Neural cell (in vitro differentiated cells): ENCODE measurements at regions not wholly inside any gene's neighbourhood (a gene's known extent, or its start where the extent isn't known, plus 50 kb on each side); places are given as distances from the start of the nearest gene placed in this dataset.
"Not testable (repeated sequence)": the region's sequence is repeated elsewhere in the genome, so short reads cannot be mapped to it uniquely, and the experiment has no call there.

Experiments
- H2AFZ ChIP-seq: fragments of 200-600, 300-800 bp; sonication (generic), shearing (Covaris generic); 2 replicates; pipeline ENCODE4 v1.6.0; 2014; ENCODE audit warnings: low read depth, mild to moderate bottlenecking, antibody characterized with exemption, low read length, moderate library complexity
- H3F3A ChIP-seq: fragments of 200-600 bp; shearing (Covaris generic); 2 replicates; pipeline ENCODE4 v1.6.1; 2016; ENCODE audit warnings: mild to moderate bottlenecking, moderate library complexity, mixed read lengths, antibody characterized with exemption, low read length; ENCODE audit not compliant: insufficient read depth, poor library complexity, severe bottlenecking
- H3K27ac ChIP-seq: fragments of 200-600, 300-800 bp; sonication (generic), shearing (Covaris generic); 2 replicates; pipeline ENCODE4 v1.5.1; 2014; ENCODE audit warnings: mild to moderate bottlenecking, low read length, moderate library complexity
- H3K27me3 ChIP-seq: fragments of 300-800, 200-600 bp; sonication (generic), shearing (Covaris generic); 2 replicates; pipeline ENCODE4 v1.6.0; 2014; ENCODE audit warnings: mild to moderate bottlenecking, low read depth, low read length, moderate library complexity; ENCODE audit not compliant: insufficient read depth
- H3K36me3 ChIP-seq: fragments of 300-800, 200-600 bp; sonication (generic), shearing (Covaris generic); 2 replicates; pipeline ENCODE4 v1.5.1; 2014; ENCODE audit warnings: mild to moderate bottlenecking, antibody characterized with exemption, low read length, moderate library complexity; ENCODE audit not compliant: insufficient read depth
- H3K4me2 ChIP-seq: fragments of 300-800, 200-600 bp; sonication (generic), shearing (Covaris generic); 2 replicates; pipeline ENCODE4 v1.6.0; 2014; ENCODE audit warnings: mild to moderate bottlenecking, low read length
- H3K4me3 ChIP-seq: fragments of 300-800, 200-600 bp; sonication (generic), shearing (Covaris generic); 2 replicates; pipeline ENCODE4 v1.5.1; 2014; ENCODE audit warnings: mild to moderate bottlenecking, low read length, moderate library complexity
- H3K79me2 ChIP-seq: fragments of 200-600 bp; shearing (Covaris generic); replicated peaks from 2 replicates; pipeline ENCODE4 v1.6.0; 2014; ENCODE audit warnings: mild to moderate bottlenecking, low read length, moderate library complexity; ENCODE audit not compliant: insufficient read depth
- H3K9ac ChIP-seq: fragments of 300-800, 200-600 bp; sonication (generic), shearing (Covaris generic); 2 replicates; pipeline ENCODE4 v1.6.1; 2016; ENCODE audit warnings: mild to moderate bottlenecking, low read length, mixed read lengths
- H3K9me2 ChIP-seq: fragments of 200-600 bp; shearing (Covaris generic); 2 replicates; pipeline ENCODE4 v1.6.1; 2016; ENCODE audit warnings: mild to moderate bottlenecking, low read length, mixed read lengths; ENCODE audit not compliant: insufficient read depth
- H3K9me3 ChIP-seq: fragments of 200-600, 300-800 bp; sonication (generic), shearing (Covaris generic); 2 replicates; pipeline ENCODE4 v1.6.1; 2016; ENCODE audit warnings: mild to moderate bottlenecking, mixed run types, low read length, moderate library complexity, mixed read lengths
- H4K20me1 ChIP-seq: fragments of 200-600 bp; shearing (Covaris generic); 2 replicates; pipeline ENCODE4 v1.6.1; 2016; ENCODE audit warnings: mild to moderate bottlenecking, mixed run types; ENCODE audit not compliant: insufficient read depth
- CTCF ChIP-seq: fragments of 450-650 bp; IDR thresholded peaks from 2 replicates; pipeline ENCODE4 v1.5.1; 2014; ENCODE audit warnings: antibody characterized with exemption, mild to moderate bottlenecking, moderate library complexity; ENCODE audit not compliant: poor library complexity, severe bottlenecking
- EP300 ChIP-seq: fragments of 450-650 bp; conservative IDR thresholded peaks from 2 replicates; pipeline ENCODE4 v1.6.1; 2014; ENCODE audit warnings: antibody characterized with exemption, mild to moderate bottlenecking, moderate library complexity; ENCODE audit not compliant: poor library complexity, severe bottlenecking
- EZH2 ChIP-seq: fragments of 200-600, 300-800 bp; shearing (Covaris generic), sonication (generic); IDR thresholded peaks from 2 replicates; pipeline ENCODE4 v1.6.1; 2014; ENCODE audit warnings: antibody characterized with exemption, low read length, borderline replicate concordance, mild to moderate bottlenecking; ENCODE audit not compliant: insufficient read depth, poor library complexity, severe bottlenecking
- MXI1 ChIP-seq: fragments of 450-650 bp; conservative IDR thresholded peaks from 2 replicates; pipeline ENCODE4 v1.6.1; 2014; ENCODE audit warnings: antibody characterized with exemption, mild to moderate bottlenecking; ENCODE audit not compliant: poor library complexity, severe bottlenecking
- POLR2AphosphoS5 ChIP-seq: IDR thresholded peaks from 2 replicates; pipeline ENCODE4 v1.6.1; 2012
- RAD21 ChIP-seq: fragments of 450-650 bp; conservative IDR thresholded peaks from 2 replicates; pipeline ENCODE4 v1.6.1; 2014; ENCODE audit warnings: antibody characterized with exemption, mild to moderate bottlenecking, moderate library complexity
- SMC3 ChIP-seq: fragments of 450-650 bp; conservative IDR thresholded peaks from 2 replicates; pipeline ENCODE4 v1.6.1; 2014; ENCODE audit warnings: antibody characterized with exemption, mild to moderate bottlenecking, moderate library complexity; ENCODE audit not compliant: poor library complexity
- TAF1 ChIP-seq: IDR thresholded peaks from 2 replicates; pipeline ENCODE4 v1.6.1; 2012; ENCODE audit warnings: low read depth
- TF ChIP-seq, protein P1 (sequence below): IDR thresholded peaks from 2 replicates; pipeline ENCODE4 v1.6.1; 2012; ENCODE audit warnings: borderline replicate concordance

DNA sequence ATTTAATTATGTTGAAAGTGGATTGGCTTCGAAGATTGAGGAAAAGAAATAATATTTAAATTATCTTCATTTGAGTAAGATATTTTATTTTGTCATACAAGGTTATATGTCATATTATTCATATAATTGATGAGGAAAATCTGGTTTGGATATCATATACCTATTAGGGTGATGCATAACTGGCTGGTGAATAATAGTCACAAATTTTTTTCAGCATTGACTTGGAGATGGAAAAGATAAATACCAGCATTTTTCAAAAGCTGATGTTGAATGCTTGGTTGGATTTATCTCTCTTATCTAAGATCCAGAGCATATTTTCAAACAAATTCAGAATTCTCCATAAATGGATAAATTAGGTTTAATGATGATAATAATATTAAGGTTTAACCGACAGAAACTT, 93.5 kb upstream of the SLIT2 start:
- Histone ChIP-seq H3K9me3 (no peaks in the 10 kb centered on the region), H3F3A (no peaks in the 10 kb centered on the region), H3K9ac (no peak overlapping the region), H3K79me2 (no peaks in the 10 kb centered on the region), H3K36me3 (no peaks in the 10 kb centered on the region), H3K4me3 (no peak overlapping the region), H4K20me1 (no peaks in the 10 kb centered on the region), H3K9me2 (no peaks in the 10 kb centered on the region), H3K27me3 (no peaks in the 10 kb centered on the region), H3K4me2 (no peak overlapping the region), H2AFZ (no peak overlapping the region), H3K27ac (no peak overlapping the region)
- TF ChIP-seq EZH2 (no peak), POLR2AphosphoS5 (no peak), CTCF (no peak), TAF1 (no peak), EP300 (no peak), MXI1 (no peak), RAD21 (no peak), SMC3 (no peak)
- TF ChIP-seq, protein P1, sequence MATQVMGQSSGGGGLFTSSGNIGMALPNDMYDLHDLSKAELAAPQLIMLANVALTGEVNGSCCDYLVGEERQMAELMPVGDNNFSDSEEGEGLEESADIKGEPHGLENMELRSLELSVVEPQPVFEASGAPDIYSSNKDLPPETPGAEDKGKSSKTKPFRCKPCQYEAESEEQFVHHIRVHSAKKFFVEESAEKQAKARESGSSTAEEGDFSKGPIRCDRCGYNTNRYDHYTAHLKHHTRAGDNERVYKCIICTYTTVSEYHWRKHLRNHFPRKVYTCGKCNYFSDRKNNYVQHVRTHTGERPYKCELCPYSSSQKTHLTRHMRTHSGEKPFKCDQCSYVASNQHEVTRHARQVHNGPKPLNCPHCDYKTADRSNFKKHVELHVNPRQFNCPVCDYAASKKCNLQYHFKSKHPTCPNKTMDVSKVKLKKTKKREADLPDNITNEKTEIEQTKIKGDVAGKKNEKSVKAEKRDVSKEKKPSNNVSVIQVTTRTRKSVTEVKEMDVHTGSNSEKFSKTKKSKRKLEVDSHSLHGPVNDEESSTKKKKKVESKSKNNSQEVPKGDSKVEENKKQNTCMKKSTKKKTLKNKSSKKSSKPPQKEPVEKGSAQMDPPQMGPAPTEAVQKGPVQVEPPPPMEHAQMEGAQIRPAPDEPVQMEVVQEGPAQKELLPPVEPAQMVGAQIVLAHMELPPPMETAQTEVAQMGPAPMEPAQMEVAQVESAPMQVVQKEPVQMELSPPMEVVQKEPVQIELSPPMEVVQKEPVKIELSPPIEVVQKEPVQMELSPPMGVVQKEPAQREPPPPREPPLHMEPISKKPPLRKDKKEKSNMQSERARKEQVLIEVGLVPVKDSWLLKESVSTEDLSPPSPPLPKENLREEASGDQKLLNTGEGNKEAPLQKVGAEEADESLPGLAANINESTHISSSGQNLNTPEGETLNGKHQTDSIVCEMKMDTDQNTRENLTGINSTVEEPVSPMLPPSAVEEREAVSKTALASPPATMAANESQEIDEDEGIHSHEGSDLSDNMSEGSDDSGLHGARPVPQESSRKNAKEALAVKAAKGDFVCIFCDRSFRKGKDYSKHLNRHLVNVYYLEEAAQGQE, result no peak

- no peaks in the 10 kb centered on the region for H3K27me3 ChIP-seq
- no peak overlapping the region for H3K4me2 ChIP-seq
- no peak overlapping the region for H2AFZ ChIP-seq
- no peaks in the 10 kb centered on the region for H3K9me3 ChIP-seq
- H3K9ac ChIP-seq, result no peak overlapping the region
- H3K4me3 ChIP-seq, result no peak overlapping the region
- H3F3A ChIP-seq, result no peaks in the 10 kb centered on the region
- H3K9me2 ChIP-seq, result no peaks in the 10 kb centered on the region
- TF ChIP-seq EZH2 (no peak), EP300 (no peak)
- no peaks in the 10 kb centered on the region for H3K79me2 ChIP-seq
- H3K36me3 ChIP-seq, result no peaks in the 10 kb centered on the region
- no peak overlapping the region for H3K27ac ChIP-seq
- no peaks in the 10 kb centered on the region for H4K20me1 ChIP-seq
These were observed 100.3 kb upstream of the SLIT2 start for GRCh38 chr4:20151436-20151835.

DNA sequence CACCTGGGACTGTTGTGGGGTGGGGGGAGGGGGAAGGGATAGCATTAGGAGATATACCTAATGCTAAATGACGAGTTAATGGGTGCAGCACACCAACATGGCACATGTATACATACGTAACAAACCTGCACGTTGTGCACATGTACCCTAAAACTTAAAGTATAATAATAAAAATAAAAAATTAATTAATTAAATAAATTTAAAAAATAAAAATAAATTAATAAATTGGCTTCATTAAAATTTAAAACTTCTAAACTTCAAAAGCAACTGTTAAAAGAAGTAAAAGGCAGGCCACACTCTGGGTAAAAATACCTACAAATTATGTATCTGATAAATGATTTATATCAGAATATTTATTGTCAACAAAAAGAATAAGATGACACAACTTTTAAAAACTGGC, 102.6 kb upstream of the SLIT2 start:
- not testable (repeated sequence) for H3K9ac ChIP-seq, H3K4me3 ChIP-seq, H3K9me3 ChIP-seq, H3K79me2 ChIP-seq, H3K4me2 ChIP-seq, H4K20me1 ChIP-seq, H3F3A ChIP-seq, H3K36me3 ChIP-seq, H3K27me3 ChIP-seq, H2AFZ ChIP-seq, H3K9me2 ChIP-seq, H3K27ac ChIP-seq
